ENCODE measurements at regions not wholly inside any gene's neighbourhood (a gene's known extent, or its start where the extent isn't known, plus 50 kb on each side); places are given as distances from the start of the nearest gene placed in this dataset.
"Not testable (repeated sequence)": the region's sequence is repeated elsewhere in the genome, so short reads cannot be mapped to it uniquely, and the experiment has no call there.

DNA sequence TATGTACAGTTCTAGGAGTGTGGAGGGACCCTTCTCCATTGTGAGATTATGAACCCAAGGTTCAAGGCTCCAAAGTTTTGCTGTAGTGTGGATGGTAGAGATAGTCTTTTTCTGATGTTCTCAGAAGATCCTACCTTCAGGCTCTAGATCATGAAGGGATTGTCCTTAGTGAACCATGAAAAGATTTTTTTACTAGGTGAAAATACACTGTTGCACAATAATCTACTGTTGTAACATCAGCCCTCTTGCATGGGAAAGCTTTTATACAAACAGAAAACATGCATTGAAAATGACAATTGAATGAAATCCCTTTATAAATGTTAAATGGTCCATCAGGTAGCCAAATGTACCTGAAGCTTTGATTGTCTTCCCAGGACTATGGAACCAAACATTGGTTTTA lies 177.8 kb downstream of the FAM76B start:
- POLR2A ChIA-PET: no interaction called here
- no TSS peak for BruUV-seq (replicated peaks)
- intact Hi-C loops (cut with micrococcal nuclease; ENCODE audit: unreplicated experiment): no loop called here

DNA sequence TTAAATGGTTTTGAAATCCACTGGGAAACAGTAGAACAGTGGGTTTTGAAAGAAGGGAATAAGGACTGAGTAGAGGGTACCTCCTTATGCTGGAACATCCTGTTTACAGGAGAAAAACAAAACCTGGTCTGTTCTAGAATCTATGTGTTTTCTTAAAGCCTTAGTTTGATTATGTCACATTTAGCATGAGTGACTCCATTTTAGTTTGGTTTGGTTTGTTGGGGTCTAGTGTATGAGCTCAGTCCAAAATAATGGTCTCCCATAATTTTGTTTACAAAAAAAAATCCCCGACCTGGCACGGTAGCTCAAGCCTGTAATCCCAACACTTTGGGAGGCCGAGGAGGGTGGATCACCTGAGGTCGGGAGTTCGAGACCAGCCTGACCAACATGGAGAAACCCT lies 179.4 kb downstream of the FAM76B start:
- ATAC-seq; in situ Hi-C loops (cut with HindIII; ENCODE audit: low pct_unique_long_range_greater_than_20kb, low sequenced_read_pairs); H3K9me3 ChIP-seq (ENCODE audit: control insufficient read depth, insufficient read depth, low read depth, low read length); H3K4me3 ChIP-seq (ENCODE audit: low read depth in 2 of 2, low read length in 2 of 2); H3K36me3 ChIP-seq (ENCODE audit: control insufficient read depth, insufficient read depth, low read length); POLR2A ChIA-PET; H3K27ac ChIP-seq (ENCODE audit: low read length); BruUV-seq (replicated peaks); intact Hi-C loops (cut with micrococcal nuclease; ENCODE audit: unreplicated experiment); H3K27me3 ChIP-seq (ENCODE audit: control insufficient read depth, insufficient read depth, low read length); H3K4me1 ChIP-seq (ENCODE audit: control insufficient read depth, insufficient read depth, low read length); CTCF ChIA-PET; DNase-seq (ENCODE audit: low read depth, low spot score): not testable (repeated sequence)

More for the DNA sequence above, 177.8 kb downstream of the FAM76B start:
- no peaks in the 10 kb centered on the region for H3K9me3 ChIP-seq (ENCODE audit: control insufficient read depth, insufficient read depth, low read depth, low read length)
- in situ Hi-C loops (cut with HindIII; ENCODE audit: low pct_unique_long_range_greater_than_20kb, low sequenced_read_pairs): no loop called here
- DNase-seq (ENCODE audit: low read depth, low spot score): no peak
- TF ChIP-seq TCF7L2 (IDR thresholded peaks at IDR 0.05; ENCODE audit: low read depth, low read length) (no peak), POLR2AphosphoS5 (IDR thresholded peaks at IDR 0.05; ENCODE audit: low read depth, low read length) (no peak), SIN3A (IDR thresholded peaks at IDR 0.05; ENCODE audit: borderline replicate concordance, insufficient read depth, low read depth, low read length) (no peak), REST (IDR thresholded peaks at IDR 0.05; ENCODE audit: insufficient read depth in 1 of 2, low read depth in 2 of 2, low read length in 1 of 2) (no peak)
- TF ChIP-seq, protein P1, sequence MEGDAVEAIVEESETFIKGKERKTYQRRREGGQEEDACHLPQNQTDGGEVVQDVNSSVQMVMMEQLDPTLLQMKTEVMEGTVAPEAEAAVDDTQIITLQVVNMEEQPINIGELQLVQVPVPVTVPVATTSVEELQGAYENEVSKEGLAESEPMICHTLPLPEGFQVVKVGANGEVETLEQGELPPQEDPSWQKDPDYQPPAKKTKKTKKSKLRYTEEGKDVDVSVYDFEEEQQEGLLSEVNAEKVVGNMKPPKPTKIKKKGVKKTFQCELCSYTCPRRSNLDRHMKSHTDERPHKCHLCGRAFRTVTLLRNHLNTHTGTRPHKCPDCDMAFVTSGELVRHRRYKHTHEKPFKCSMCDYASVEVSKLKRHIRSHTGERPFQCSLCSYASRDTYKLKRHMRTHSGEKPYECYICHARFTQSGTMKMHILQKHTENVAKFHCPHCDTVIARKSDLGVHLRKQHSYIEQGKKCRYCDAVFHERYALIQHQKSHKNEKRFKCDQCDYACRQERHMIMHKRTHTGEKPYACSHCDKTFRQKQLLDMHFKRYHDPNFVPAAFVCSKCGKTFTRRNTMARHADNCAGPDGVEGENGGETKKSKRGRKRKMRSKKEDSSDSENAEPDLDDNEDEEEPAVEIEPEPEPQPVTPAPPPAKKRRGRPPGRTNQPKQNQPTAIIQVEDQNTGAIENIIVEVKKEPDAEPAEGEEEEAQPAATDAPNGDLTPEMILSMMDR (IDR thresholded peaks at IDR 0.05): no peak
- H3K27me3 ChIP-seq (ENCODE audit: control insufficient read depth, insufficient read depth, low read length): 0 out of 2 replicates have a peak, but pooled peaks cover 3% of the 10 kb centered on the region
- no peak for ATAC-seq
- no peaks in the 10 kb centered on the region for H3K4me1 ChIP-seq (ENCODE audit: control insufficient read depth, insufficient read depth, low read length)
- CTCF ChIA-PET: no interaction called here
- no peaks in the 10 kb centered on the region for H3K36me3 ChIP-seq (ENCODE audit: control insufficient read depth, insufficient read depth, low read length)
- no peak overlapping the region for H3K4me3 ChIP-seq (ENCODE audit: low read depth in 2 of 2, low read length in 2 of 2)
- H3K27ac ChIP-seq (ENCODE audit: low read length): no peak overlapping the region

DNA sequence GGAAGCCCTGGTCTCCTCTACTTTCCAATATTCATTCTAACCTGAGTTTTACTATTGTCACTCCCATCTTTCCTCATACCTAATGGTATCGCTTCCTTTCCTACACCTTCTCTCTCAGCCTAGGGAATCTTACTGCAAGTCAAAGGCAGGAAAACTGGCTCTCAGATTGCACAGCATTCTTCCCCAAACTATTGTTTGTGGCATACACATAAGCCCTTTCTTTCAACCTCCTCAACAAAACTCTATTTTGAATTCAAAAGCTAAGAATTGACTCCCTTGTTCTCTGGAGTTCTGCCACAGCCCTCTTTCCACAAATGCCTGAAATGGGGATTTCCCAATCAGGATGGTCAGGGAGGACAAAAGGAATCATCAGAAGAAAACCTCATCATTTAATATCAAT lies 181.5 kb downstream of the FAM76B start:
- in situ Hi-C loops (cut with HindIII; ENCODE audit: low pct_unique_long_range_greater_than_20kb, low sequenced_read_pairs) (no loop called here), intact Hi-C loops (cut with micrococcal nuclease; ENCODE audit: unreplicated experiment) (no loop called here)
- H3K9me3 ChIP-seq (ENCODE audit: control insufficient read depth, insufficient read depth, low read depth, low read length): no peaks in the 10 kb centered on the region
- DNase-seq (ENCODE audit: low read depth, low spot score) (no peak), ATAC-seq (no peak)
- ChIA-PET POLR2A (no interaction called here), CTCF (no interaction called here)
- no peak overlapping the region for H3K4me3 ChIP-seq (ENCODE audit: low read depth in 2 of 2, low read length in 2 of 2)
- no peaks in the 10 kb centered on the region for H3K4me1 ChIP-seq (ENCODE audit: control insufficient read depth, insufficient read depth, low read length)
- TF ChIP-seq, protein P1 (IDR thresholded peaks at IDR 0.05): no peak
- TF ChIP-seq TCF7L2 (IDR thresholded peaks at IDR 0.05; ENCODE audit: low read depth, low read length) (no peak), REST (IDR thresholded peaks at IDR 0.05; ENCODE audit: insufficient read depth in 1 of 2, low read depth in 2 of 2, low read length in 1 of 2) (no peak), SIN3A (IDR thresholded peaks at IDR 0.05; ENCODE audit: borderline replicate concordance, insufficient read depth, low read depth, low read length) (no peak), POLR2AphosphoS5 (IDR thresholded peaks at IDR 0.05; ENCODE audit: low read depth, low read length) (no peak)
- BruUV-seq (replicated peaks): no TSS peak
- no peak overlapping the region for H3K27ac ChIP-seq (ENCODE audit: low read length)
- no peaks in the 10 kb centered on the region for H3K36me3 ChIP-seq (ENCODE audit: control insufficient read depth, insufficient read depth, low read length)
- 0 out of 2 replicates have a peak, but pooled peaks cover 3% of the 10 kb centered on the region for H3K27me3 ChIP-seq (ENCODE audit: control insufficient read depth, insufficient read depth, low read length)

Measured in Panc1 (cell line).